Nephron (organoid): ENCODE measurements at regions not wholly inside any gene's neighbourhood (a gene's known extent, or its start where the extent isn't known, plus 50 kb on each side); places are given as distances from the start of the nearest gene placed in this dataset.

Experiments
- H3K27ac Mint-ChIP-seq, 3 experiments: 2 replicates each; pipeline ENCODE4 v1.8.0; 2020; ENCODE audit warnings: mixed read lengths in 3 of 3, mild to moderate bottlenecking in 2 of 3, moderate library complexity in 1 of 3
- H3K27me3 Mint-ChIP-seq: 2 replicates; pipeline ENCODE4 v1.8.0; 2021; ENCODE audit warnings: low read depth, mild to moderate bottlenecking, moderate library complexity, mixed read lengths
- H3K36me3 Mint-ChIP-seq: 2 replicates; pipeline ENCODE4 v1.8.0; 2020; ENCODE audit warnings: low read depth, mixed read lengths
- H3K4me1 Mint-ChIP-seq: 2 replicates; pipeline ENCODE4 v1.8.0; 2020; ENCODE audit warnings: mixed read lengths
- H3K4me3 Mint-ChIP-seq, 3 experiments: 2 replicates each; pipeline ENCODE4 v1.8.0; 2020; ENCODE audit warnings: mild to moderate bottlenecking in 3 of 3, mixed read lengths in 3 of 3, moderate library complexity in 2 of 3
- H3K9me3 Mint-ChIP-seq: 2 replicates; pipeline ENCODE4 v1.8.0; 2020; ENCODE audit warnings: mixed read lengths
- CTCF ChIP-seq, 3 experiments: fragments of 200-600 bp; sonication (generic); IDR thresholded peaks; one replicate each; pipeline ENCODE4 v1.5.0; 2021; ENCODE audit warnings: antibody characterized with exemption in 3 of 3; ENCODE audit not compliant: unreplicated experiment in 3 of 3

DNA sequence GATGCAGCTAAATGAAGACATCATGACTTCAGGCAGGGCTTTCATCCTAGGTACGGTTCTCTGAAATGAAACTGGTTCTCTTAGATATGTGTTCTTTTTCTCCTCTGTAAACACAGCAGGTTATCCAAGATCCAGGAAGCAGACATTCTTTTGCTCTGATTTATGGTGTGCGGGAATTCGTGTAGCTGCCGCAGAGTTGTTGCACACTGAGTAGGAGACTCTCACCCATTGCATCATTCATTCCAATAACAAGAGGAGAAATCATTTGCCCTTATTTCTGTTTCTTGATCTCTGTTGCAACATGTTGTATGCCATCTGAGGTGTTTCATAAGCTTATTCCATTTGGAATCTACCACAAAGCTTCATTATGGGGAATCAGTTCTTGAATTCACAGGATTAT, 133.6 kb upstream of the VCX2 start:
- Mint-ChIP-seq H3K4me3 (no peak overlapping the region), H3K27me3 (no peaks in the 10 kb centered on the region), H3K27ac (peak overlapping the region in 2 of 3 experiments; percentile 26 to 30), H3K36me3 (no peaks in the 10 kb centered on the region), H3K4me1 (peaks cover 13% of the 10 kb centered on the region), H3K9me3 (peaks cover 5% of the 10 kb centered on the region)
- no peak for TF ChIP-seq CTCF (IDR thresholded peaks at IDR 0.05; ENCODE audit: unreplicated experiment in 3 of 3)

DNA sequence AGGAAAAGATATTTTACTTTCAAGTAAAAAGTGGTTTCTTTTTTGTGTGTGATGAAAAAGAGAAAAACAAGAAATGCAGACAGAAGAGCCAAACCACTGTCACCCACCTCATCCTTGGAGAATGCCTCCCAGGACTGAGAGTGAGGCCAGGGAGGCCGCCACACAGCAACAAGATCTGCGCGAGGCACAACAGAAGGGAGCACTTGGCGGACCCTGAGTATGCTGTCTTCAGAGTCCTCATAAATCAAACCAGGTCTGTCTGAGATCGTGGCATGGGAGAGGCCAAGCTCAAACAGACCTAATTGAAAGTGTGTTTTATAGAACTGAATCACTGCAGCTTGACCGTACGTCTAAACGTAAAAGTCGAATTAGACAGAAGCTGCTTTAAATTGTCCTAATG, 134.3 kb upstream of the VCX2 start:
- no peaks in the 10 kb centered on the region for H3K36me3 Mint-ChIP-seq
- H3K27ac Mint-ChIP-seq = peak overlapping the region; percentile 26 to 41 (median 30)
- H3K27me3 Mint-ChIP-seq = no peaks in the 10 kb centered on the region
- TF ChIP-seq CTCF (IDR thresholded peaks at IDR 0.05; ENCODE audit: unreplicated experiment in 3 of 3) = no peak
- peaks cover 5% of the 10 kb centered on the region for H3K9me3 Mint-ChIP-seq
- H3K4me1 Mint-ChIP-seq = peaks cover 10% of the 10 kb centered on the region
- peak overlapping the region in 1 of 3 experiments; percentile 6 for H3K4me3 Mint-ChIP-seq

DNA sequence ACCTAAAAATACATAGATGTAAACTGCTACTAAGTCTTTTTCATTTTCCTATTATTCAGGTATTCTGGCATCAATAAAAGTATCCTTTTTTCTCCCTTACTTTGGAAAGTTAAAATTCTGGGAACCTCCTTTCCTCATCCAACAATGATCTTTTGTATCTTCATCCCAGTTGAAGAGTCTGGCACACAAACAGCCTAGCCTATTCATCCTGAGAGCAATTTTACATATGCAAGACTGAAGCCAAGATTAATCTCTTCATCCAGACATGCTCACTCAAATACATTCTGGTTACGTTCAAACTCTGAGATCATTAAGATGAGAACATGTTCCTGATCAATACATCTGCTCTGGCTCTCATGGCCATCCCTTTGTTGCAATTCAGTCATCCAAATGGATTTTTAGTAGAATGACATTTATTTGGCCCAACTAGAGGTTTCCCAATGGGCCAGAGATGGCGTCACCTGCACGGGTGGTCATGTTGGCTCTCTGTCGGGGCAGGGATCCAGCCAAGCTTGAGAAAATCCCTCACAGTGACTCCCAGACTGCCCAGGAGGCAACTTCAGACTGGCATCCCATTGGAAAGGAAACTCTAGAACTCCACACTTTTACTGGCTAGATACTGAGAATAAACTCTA, 135.3 kb upstream of the VCX2 start:
- H3K27me3 Mint-ChIP-seq = no peaks in the 10 kb centered on the region
- H3K27ac Mint-ChIP-seq = no peak overlapping the region
- TF ChIP-seq CTCF (IDR thresholded peaks at IDR 0.05; ENCODE audit: unreplicated experiment in 3 of 3) = no peak
- H3K4me3 Mint-ChIP-seq = no peak overlapping the region
- no peaks in the 10 kb centered on the region for H3K36me3 Mint-ChIP-seq
- H3K9me3 Mint-ChIP-seq = peaks cover 5% of the 10 kb centered on the region
- peaks cover 10% of the 10 kb centered on the region for H3K4me1 Mint-ChIP-seq

DNA sequence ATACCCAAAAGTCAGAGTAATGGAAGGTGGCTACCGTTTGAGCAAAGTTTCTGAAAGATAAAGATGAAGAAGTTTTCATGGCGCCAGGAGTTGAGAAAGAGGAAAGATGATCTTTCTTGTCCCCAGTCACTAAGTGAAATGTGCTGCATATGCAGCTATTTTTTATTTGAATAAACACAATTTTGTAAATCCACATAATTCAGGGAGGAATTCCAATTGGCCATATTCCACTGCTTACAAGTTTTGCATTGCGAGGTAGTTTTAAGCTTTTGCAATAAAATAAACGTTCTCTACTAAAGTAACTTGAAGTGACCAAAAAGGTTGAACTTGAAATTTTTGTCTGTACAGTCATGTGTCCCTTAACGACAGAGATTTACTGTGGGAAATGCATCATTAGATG, 139.3 kb upstream of the VCX2 start:
- Mint-ChIP-seq H3K27ac (no peak overlapping the region), H3K4me1 (peaks cover 2% of the 10 kb centered on the region), H3K4me3 (no peak overlapping the region), H3K27me3 (no peaks in the 10 kb centered on the region), H3K36me3 (no peaks in the 10 kb centered on the region), H3K9me3 (peaks cover 5% of the 10 kb centered on the region)
- no peak for TF ChIP-seq CTCF (IDR thresholded peaks at IDR 0.05; ENCODE audit: unreplicated experiment in 3 of 3)

DNA sequence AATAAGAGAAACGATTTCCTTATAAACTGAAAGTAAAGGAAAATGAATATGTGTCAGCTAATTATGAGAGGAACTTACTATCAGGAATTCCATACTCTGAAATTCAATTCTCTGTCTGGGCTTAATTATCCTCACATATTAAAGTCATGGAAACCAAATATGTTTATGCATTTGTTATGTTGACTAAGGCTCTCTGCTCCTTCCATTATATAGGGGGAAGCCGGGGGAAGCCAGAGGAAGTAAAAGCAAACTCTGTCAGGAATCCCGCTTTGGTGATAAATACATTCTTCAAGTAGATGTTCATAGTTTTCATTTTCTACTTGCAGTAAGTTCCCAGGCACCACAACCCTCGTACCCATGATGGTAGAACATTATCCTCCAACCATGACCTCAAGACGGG, 142.8 kb upstream of the VCX2 start:
- no peak for TF ChIP-seq CTCF (IDR thresholded peaks at IDR 0.05; ENCODE audit: unreplicated experiment in 3 of 3)
- Mint-ChIP-seq H3K27ac (no peak overlapping the region), H3K4me1 (no peaks in the 10 kb centered on the region), H3K27me3 (no peaks in the 10 kb centered on the region), H3K9me3 (no peaks in the 10 kb centered on the region), H3K4me3 (no peak overlapping the region), H3K36me3 (no peaks in the 10 kb centered on the region)

DNA sequence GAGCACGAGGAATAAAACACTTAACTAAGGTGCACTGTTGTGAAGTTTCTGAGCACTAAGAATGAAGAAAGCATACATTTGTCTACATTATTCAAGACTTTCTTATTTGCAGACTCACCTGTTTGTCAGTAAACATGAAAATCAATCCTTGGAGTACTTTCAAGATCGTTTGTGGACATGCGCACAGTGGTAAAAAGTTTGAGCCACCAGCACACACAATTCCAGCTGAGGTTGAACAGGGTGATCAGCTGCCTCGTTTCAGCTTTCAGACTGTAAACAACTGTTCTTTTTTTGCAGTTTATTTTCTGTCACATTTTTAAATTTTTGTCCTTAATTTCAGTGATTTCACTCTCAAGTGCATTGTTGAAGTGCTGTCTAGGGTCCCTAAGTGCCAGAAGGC, 143.8 kb upstream of the VCX2 start:
- no peak overlapping the region for H3K4me3 Mint-ChIP-seq
- H3K36me3 Mint-ChIP-seq = no peaks in the 10 kb centered on the region
- no peaks in the 10 kb centered on the region for H3K9me3 Mint-ChIP-seq
- no peaks in the 10 kb centered on the region for H3K27me3 Mint-ChIP-seq
- H3K4me1 Mint-ChIP-seq = no peaks in the 10 kb centered on the region
- H3K27ac Mint-ChIP-seq = no peak overlapping the region
- TF ChIP-seq CTCF (IDR thresholded peaks at IDR 0.05; ENCODE audit: unreplicated experiment in 3 of 3) = no peak
